ENCODE measurements at regions not wholly inside any gene's neighbourhood (a gene's known extent, or its start where the extent isn't known, plus 50 kb on each side); places are given as distances from the start of the nearest gene placed in this dataset.

DNA sequence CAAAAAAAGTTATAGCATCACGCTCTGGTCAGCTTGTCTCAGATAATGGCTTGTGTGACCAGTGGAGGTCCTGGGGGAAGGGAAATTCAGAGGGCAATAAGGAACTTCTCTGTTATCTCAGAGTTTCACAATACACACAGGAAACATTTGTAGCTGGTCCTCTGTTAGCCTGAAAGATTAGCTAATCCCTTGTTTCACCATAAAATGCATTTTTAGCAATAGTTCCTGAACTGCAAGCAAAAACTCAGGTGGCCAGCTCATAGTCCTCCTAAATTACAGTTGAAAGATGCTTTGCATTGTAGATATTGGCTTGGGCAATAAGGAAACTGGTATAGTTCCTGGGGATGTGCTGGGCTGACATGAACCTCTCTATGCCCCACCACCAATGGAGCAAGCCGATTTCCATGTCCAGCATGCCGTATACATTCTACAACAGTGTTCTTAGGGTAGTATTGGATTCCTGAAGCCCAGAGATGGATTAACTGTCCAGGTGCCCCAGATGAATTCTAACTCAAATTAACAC, 141.5 kb upstream of the TBL1XR1 start (continued):
- TF ChIP-seq MAFK (conservative IDR thresholded peaks at IDR 0.05 in 1 of 2, IDR thresholded peaks at IDR 0.05 in 1 of 2; ENCODE audit: low read length in 2 of 2) (no peak), SALL2 (CRISPR knock-in tag; IDR thresholded peaks at IDR 0.05) (no peak), ISL2 (CRISPR knock-in tag; IDR thresholded peaks at IDR 0.05) (peak; percentile 85), ZNF782 (CRISPR knock-in tag; IDR thresholded peaks at IDR 0.05; ENCODE audit: borderline replicate concordance) (no peak), ETV6 (CRISPR knock-in tag; conservative IDR thresholded peaks at IDR 0.05) (no peak), PCBP2 (optimal IDR thresholded peaks at IDR 0.05; ENCODE audit: low read depth, low read length, poor library complexity, severe bottlenecking) (no peak), ATF7 (IDR thresholded peaks at IDR 0.05) (no peak), ATF7 (CRISPR knock-in tag; IDR thresholded peaks at IDR 0.05) (no peak), KDM2A (CRISPR knock-in tag; IDR thresholded peaks at IDR 0.05; ENCODE audit: borderline replicate concordance, low read depth) (no peak), XBP1 (CRISPR knock-in tag; IDR thresholded peaks at IDR 0.05) (no peak), KAT8 (CRISPR knock-in tag; IDR thresholded peaks at IDR 0.05) (peak; percentile 72; the same call in 1 of the 2 replicates), ZNF749 (CRISPR knock-in tag; IDR thresholded peaks at IDR 0.05; ENCODE audit: borderline replicate concordance) (no peak), ZNF274 (CRISPR knock-in tag; IDR thresholded peaks at IDR 0.05) (no peak), MIER2 (CRISPR knock-in tag; IDR thresholded peaks at IDR 0.05) (peak; percentile 36; the same call in 1 of the 2 replicates), AGO2 (optimal IDR thresholded peaks at IDR 0.05; ENCODE audit: low read depth, low read length) (no peak), ETV5 (CRISPR knock-in tag; IDR thresholded peaks at IDR 0.05; ENCODE audit: borderline replicate concordance) (peak; percentile 88), NFRKB (IDR thresholded peaks at IDR 0.05) (no peak), POLR2G (IDR thresholded peaks at IDR 0.05; ENCODE audit: low read depth, low read length) (no peak), RBM39 (IDR thresholded peaks at IDR 0.05; ENCODE audit: low read depth, low read length, poor library complexity, severe bottlenecking) (no peak), BCL6 (CRISPR knock-in tag; IDR thresholded peaks at IDR 0.05) (peak; percentile 95)
- TF ChIP-seq, protein P1, sequence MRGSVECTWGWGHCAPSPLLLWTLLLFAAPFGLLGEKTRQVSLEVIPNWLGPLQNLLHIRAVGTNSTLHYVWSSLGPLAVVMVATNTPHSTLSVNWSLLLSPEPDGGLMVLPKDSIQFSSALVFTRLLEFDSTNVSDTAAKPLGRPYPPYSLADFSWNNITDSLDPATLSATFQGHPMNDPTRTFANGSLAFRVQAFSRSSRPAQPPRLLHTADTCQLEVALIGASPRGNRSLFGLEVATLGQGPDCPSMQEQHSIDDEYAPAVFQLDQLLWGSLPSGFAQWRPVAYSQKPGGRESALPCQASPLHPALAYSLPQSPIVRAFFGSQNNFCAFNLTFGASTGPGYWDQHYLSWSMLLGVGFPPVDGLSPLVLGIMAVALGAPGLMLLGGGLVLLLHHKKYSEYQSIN (CRISPR knock-in tag; IDR thresholded peaks at IDR 0.05; ENCODE audit: borderline replicate concordance): no peak
- TF ChIP-seq, protein P2, sequence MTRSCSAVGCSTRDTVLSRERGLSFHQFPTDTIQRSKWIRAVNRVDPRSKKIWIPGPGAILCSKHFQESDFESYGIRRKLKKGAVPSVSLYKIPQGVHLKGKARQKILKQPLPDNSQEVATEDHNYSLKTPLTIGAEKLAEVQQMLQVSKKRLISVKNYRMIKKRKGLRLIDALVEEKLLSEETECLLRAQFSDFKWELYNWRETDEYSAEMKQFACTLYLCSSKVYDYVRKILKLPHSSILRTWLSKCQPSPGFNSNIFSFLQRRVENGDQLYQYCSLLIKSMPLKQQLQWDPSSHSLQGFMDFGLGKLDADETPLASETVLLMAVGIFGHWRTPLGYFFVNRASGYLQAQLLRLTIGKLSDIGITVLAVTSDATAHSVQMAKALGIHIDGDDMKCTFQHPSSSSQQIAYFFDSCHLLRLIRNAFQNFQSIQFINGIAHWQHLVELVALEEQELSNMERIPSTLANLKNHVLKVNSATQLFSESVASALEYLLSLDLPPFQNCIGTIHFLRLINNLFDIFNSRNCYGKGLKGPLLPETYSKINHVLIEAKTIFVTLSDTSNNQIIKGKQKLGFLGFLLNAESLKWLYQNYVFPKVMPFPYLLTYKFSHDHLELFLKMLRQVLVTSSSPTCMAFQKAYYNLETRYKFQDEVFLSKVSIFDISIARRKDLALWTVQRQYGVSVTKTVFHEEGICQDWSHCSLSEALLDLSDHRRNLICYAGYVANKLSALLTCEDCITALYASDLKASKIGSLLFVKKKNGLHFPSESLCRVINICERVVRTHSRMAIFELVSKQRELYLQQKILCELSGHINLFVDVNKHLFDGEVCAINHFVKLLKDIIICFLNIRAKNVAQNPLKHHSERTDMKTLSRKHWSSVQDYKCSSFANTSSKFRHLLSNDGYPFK (CRISPR knock-in tag; IDR thresholded peaks at IDR 0.05; ENCODE audit: borderline replicate concordance): no peak
- TF ChIP-seq, protein P3, sequence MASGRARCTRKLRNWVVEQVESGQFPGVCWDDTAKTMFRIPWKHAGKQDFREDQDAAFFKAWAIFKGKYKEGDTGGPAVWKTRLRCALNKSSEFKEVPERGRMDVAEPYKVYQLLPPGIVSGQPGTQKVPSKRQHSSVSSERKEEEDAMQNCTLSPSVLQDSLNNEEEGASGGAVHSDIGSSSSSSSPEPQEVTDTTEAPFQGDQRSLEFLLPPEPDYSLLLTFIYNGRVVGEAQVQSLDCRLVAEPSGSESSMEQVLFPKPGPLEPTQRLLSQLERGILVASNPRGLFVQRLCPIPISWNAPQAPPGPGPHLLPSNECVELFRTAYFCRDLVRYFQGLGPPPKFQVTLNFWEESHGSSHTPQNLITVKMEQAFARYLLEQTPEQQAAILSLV (CRISPR knock-in tag; IDR thresholded peaks at IDR 0.05; ENCODE audit: borderline replicate concordance): no peak
- TF ChIP-seq, protein P4, sequence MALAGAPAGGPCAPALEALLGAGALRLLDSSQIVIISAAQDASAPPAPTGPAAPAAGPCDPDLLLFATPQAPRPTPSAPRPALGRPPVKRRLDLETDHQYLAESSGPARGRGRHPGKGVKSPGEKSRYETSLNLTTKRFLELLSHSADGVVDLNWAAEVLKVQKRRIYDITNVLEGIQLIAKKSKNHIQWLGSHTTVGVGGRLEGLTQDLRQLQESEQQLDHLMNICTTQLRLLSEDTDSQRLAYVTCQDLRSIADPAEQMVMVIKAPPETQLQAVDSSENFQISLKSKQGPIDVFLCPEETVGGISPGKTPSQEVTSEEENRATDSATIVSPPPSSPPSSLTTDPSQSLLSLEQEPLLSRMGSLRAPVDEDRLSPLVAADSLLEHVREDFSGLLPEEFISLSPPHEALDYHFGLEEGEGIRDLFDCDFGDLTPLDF (CRISPR knock-in tag; IDR thresholded peaks at IDR 0.05): no peak
